Stimulated activated CD4-positive, alpha-beta T cell treated with anti-CD3 and anti-CD28 coated beads, Interleukin-4, amount 100 ng/mL, for 4 hours (primary cell): ENCODE measurements at regions not wholly inside any gene's neighbourhood (a gene's known extent, or its start where the extent isn't known, plus 50 kb on each side); places are given as distances from the start of the nearest gene placed in this dataset.
"Not testable (repeated sequence)": the region's sequence is repeated elsewhere in the genome, so short reads cannot be mapped to it uniquely, and the experiment has no call there.

Source experiments
- DNase-seq, 2 experiments: peaks; one replicate each; pipeline ENCODE4 v3.0.0-alpha.2; 2020

GRCh38 chr3:182612332-182612731 is 181.0 kb upstream of the ATP11B start:
- DNase-seq: no peak

- no peak for DNase-seq
Measured at GRCh38 chr3:182617500-182617899, 175.8 kb upstream of the ATP11B start.

GRCh38 chr3:182618085-182618732 is 175.1 kb upstream of the ATP11B start:
- no peak for DNase-seq

GRCh38 chr3:182618981-182619591 is 174.2 kb upstream of the ATP11B start:
- no peak for DNase-seq

GRCh38 chr3:182620723-182621434 is 172.4 kb upstream of the ATP11B start:
- no peak for DNase-seq

- DNase-seq: no peak
Measured at GRCh38 chr3:182621435-182622240, 171.7 kb upstream of the ATP11B start.

- DNase-seq: no peak
Measured at GRCh38 chr3:182622241-182622545, 171.1 kb upstream of the ATP11B start.

GRCh38 chr3:182626484-182627467 is 166.5 kb upstream of the ATP11B start:
- no peak for DNase-seq

- DNase-seq: no peak
Measured at GRCh38 chr3:182628531-182628930, 164.8 kb upstream of the ATP11B start.

GRCh38 chr3:182629521-182629920 is 163.8 kb upstream of the ATP11B start:
- no peak for DNase-seq

- no peak for DNase-seq
Measured at GRCh38 chr3:182631183-182632076, 161.9 kb upstream of the ATP11B start.

GRCh38 chr3:182632077-182632393 is 161.3 kb upstream of the ATP11B start:
- DNase-seq: no peak

GRCh38 chr3:182633186-182633585 is 160.1 kb upstream of the ATP11B start:
- no peak for DNase-seq

GRCh38 chr3:182636646-182637045 is 156.7 kb upstream of the ATP11B start:
- DNase-seq: no peak

- DNase-seq: no peak
Measured at GRCh38 chr3:182637350-182638110, 155.8 kb upstream of the ATP11B start.

- no peak for DNase-seq
Measured at GRCh38 chr3:182644013-182644412, 149.3 kb upstream of the ATP11B start.

GRCh38 chr3:182644790-182645433 is 148.4 kb upstream of the ATP11B start:
- no peak for DNase-seq

- no peak for DNase-seq
Measured at GRCh38 chr3:182650568-182651128, 142.7 kb upstream of the ATP11B start.

GRCh38 chr3:182651461-182651860 is 141.8 kb upstream of the ATP11B start:
- no peak for DNase-seq

GRCh38 chr3:182653065-182653464 is 140.2 kb upstream of the ATP11B start:
- not testable (repeated sequence) for DNase-seq
